Upper lobe of left lung (tissue), 4 donors: ENCODE measurements at regions not wholly inside any gene's neighbourhood (a gene's known extent, or its start where the extent isn't known, plus 50 kb on each side); places are given as distances from the start of the nearest gene placed in this dataset.

Experiments used
- EP300 ChIP-seq, 4 donors: sonication (generic); formaldehyde crosslinking; IDR thresholded peaks; one replicate each; pipeline ENCODE4 v1.5.1; 2017; ENCODE audit warnings: antibody characterized with exemption in 4 of 4, control low read depth in 2 of 4
- POLR2A ChIP-seq, 4 donors: fragments of 450-650 bp; IDR thresholded peaks; one replicate each; pipeline ENCODE4 v1.5.1; 2016 to 2017; ENCODE audit warnings: antibody characterized with exemption in 4 of 4, mild to moderate bottlenecking in 2 of 4
- POLR2AphosphoS5 ChIP-seq, 2 donors: sonication (generic); formaldehyde crosslinking; IDR thresholded peaks; one replicate each; pipeline ENCODE4 v1.5.1; 2017; ENCODE audit warnings: antibody characterized with exemption in 2 of 2
- TF ChIP-seq, protein P1 (sequence below), 6 experiments: fragments of 450-650 bp in 4 of 6; fragments of 200-600 bp in 2 of 6; sonication (generic) in 2 of 6; IDR thresholded peaks; one replicate each; pipeline ENCODE4 v1.5.1; 2016 to 2019; ENCODE audit warnings: antibody characterized with exemption in 6 of 6

DNA sequence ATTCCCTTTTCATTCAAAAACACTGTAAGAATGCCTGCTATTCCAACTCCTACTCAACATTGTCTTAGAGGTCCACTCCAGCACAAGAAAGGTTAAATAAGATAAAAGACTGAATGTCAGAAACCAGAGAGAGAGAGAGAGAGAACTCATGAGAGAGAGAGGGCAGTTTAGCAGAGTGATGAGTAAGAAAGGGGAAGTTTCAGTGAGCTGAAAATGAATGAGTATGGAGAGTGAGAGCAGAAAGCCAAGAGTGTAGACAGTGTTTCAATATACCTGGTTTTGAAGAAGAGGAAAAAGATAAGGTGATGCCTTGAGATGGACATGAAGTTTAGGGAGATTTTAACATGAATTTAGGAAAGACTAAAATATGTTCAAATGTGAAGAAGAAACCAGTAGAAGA is 528.0 kb upstream of the SEMA6A start:
- TF ChIP-seq, protein P1, sequence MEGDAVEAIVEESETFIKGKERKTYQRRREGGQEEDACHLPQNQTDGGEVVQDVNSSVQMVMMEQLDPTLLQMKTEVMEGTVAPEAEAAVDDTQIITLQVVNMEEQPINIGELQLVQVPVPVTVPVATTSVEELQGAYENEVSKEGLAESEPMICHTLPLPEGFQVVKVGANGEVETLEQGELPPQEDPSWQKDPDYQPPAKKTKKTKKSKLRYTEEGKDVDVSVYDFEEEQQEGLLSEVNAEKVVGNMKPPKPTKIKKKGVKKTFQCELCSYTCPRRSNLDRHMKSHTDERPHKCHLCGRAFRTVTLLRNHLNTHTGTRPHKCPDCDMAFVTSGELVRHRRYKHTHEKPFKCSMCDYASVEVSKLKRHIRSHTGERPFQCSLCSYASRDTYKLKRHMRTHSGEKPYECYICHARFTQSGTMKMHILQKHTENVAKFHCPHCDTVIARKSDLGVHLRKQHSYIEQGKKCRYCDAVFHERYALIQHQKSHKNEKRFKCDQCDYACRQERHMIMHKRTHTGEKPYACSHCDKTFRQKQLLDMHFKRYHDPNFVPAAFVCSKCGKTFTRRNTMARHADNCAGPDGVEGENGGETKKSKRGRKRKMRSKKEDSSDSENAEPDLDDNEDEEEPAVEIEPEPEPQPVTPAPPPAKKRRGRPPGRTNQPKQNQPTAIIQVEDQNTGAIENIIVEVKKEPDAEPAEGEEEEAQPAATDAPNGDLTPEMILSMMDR (IDR thresholded peaks at IDR 0.05): no peak
- TF ChIP-seq POLR2A (IDR thresholded peaks at IDR 0.05) (no peak), POLR2AphosphoS5 (IDR thresholded peaks at IDR 0.05) (no peak), EP300 (IDR thresholded peaks at IDR 0.05) (no peak)
